ENCODE measurements at regions not wholly inside any gene's neighbourhood (a gene's known extent, or its start where the extent isn't known, plus 50 kb on each side); places are given as distances from the start of the nearest gene placed in this dataset.

- TF ChIP-seq CTCF (IDR thresholded peaks at IDR 0.05): no peak
- intact Hi-C loops (cut with DNase I): no loop called here
- Histone ChIP-seq H3K27ac (no peak overlapping the region), H3K4me1 (no peaks in the 10 kb centered on the region), H3K9me3 (no peaks in the 10 kb centered on the region), H3K4me3 (no peak overlapping the region), H3K27me3 (peaks cover 0 to 7% (median 0%) of the 10 kb centered on the region in 7 donors), H3K36me3 (no peaks in the 10 kb centered on the region)
- DNase-seq (no peak), ATAC-seq (no peak)
- WGBS, 2 donors: 70 to 76% methylated on average over 1 of the region's 1 CpG
These were observed 122.8 kb downstream of the FAT3 start for GRCh38 chr11:92347454-92347853.

GRCh38 chr11:92349486-92350156 is 125.0 kb downstream of the FAT3 start:
- no peak overlapping the region for H3K4me3 ChIP-seq
- ATAC-seq: no peak
- no peak for DNase-seq
- TF ChIP-seq CTCF (IDR thresholded peaks at IDR 0.05): no peak
- no peaks in the 10 kb centered on the region for H3K9me3 ChIP-seq
- no peak overlapping the region for H3K27ac ChIP-seq
- no peaks in the 10 kb centered on the region for H3K4me1 ChIP-seq
- peaks cover 0 to 7% (median 0%) of the 10 kb centered on the region in 7 donors for H3K27me3 ChIP-seq
- 61 to 72% methylated on average over 4 of the region's 4 CpGs for WGBS, 2 donors
- no peaks in the 10 kb centered on the region for H3K36me3 ChIP-seq
- intact Hi-C loops (cut with DNase I): no loop called here

GRCh38 chr11:92357344-92357743 is 132.7 kb downstream of the FAT3 start:
- no peak for DNase-seq
- H3K9me3 ChIP-seq: no peaks in the 10 kb centered on the region
- no peak for ATAC-seq
- TF ChIP-seq CTCF (IDR thresholded peaks at IDR 0.05): no peak
- H3K4me1 ChIP-seq: no peaks in the 10 kb centered on the region
- H3K27me3 ChIP-seq: peaks cover 0 to 7% (median 0%) of the 10 kb centered on the region in 7 donors
- intact Hi-C loops (cut with DNase I): no loop called here
- no peaks in the 10 kb centered on the region for H3K36me3 ChIP-seq
- H3K27ac ChIP-seq: no peak overlapping the region
- H3K4me3 ChIP-seq: no peak overlapping the region

- Histone ChIP-seq H3K27me3 (peaks cover 0 to 5% (median 0%) of the 10 kb centered on the region in 7 donors), H3K27ac (no peak overlapping the region), H3K4me3 (no peak overlapping the region), H3K9me3 (no peaks in the 10 kb centered on the region), H3K36me3 (no peaks in the 10 kb centered on the region), H3K4me1 (no peaks in the 10 kb centered on the region)
- DNase-seq (no peak), ATAC-seq (no peak)
- WGBS, 2 donors: 79 to 90% methylated on average over 2 of the region's 2 CpGs
- intact Hi-C loops (cut with DNase I): no loop called here
- TF ChIP-seq CTCF (IDR thresholded peaks at IDR 0.05): no peak
These were observed 133.2 kb downstream of the FAT3 start for GRCh38 chr11:92357841-92358240.
